Neural progenitor cell (in vitro differentiated cells): ENCODE measurements at regions not wholly inside any gene's neighbourhood (a gene's known extent, or its start where the extent isn't known, plus 50 kb on each side); places are given as distances from the start of the nearest gene placed in this dataset.

Source experiments
- CTCF ChIP-seq: fragments of 200-600 bp; sonication (generic); IDR thresholded peaks from 2 replicates; pipeline ENCODE4 v1.5.1; 2017; ENCODE audit warnings: antibody characterized with exemption, mild to moderate bottlenecking
- EZH2 ChIP-seq: fragments of 200-600 bp; sonication (generic); IDR thresholded peaks from 2 replicates; pipeline ENCODE4 v1.6.1; 2017; ENCODE audit warnings: antibody characterized with exemption, mild to moderate bottlenecking, moderate library complexity

- TF ChIP-seq CTCF (no peak), EZH2 (no peak)
Measured at GRCh38 chr18:78892721-78893120, 86.9 kb upstream of the SALL3 start.
